ENCODE measurements at regions not wholly inside any gene's neighbourhood (a gene's known extent, or its start where the extent isn't known, plus 50 kb on each side); places are given as distances from the start of the nearest gene placed in this dataset.
"Not testable (repeated sequence)": the region's sequence is repeated elsewhere in the genome, so short reads cannot be mapped to it uniquely, and the experiment has no call there.

GRCh38 chr10:20443094-20443493 is 454.0 kb downstream of the NEBL start:
- DNase-seq = no peak
- intact Hi-C loops (cut with micrococcal nuclease) = no loop called here
- ATAC-seq = no peak

- no peak for ATAC-seq
- intact Hi-C loops (cut with micrococcal nuclease) = no loop called here
- DNase-seq = no peak
Measured at GRCh38 chr10:20429742-20430141, 467.4 kb downstream of the NEBL start.

- DNase-seq = no peak
- ATAC-seq = no peak
- intact Hi-C loops (cut with micrococcal nuclease) = no loop called here
Measured at GRCh38 chr10:20427821-20428220, 469.3 kb downstream of the NEBL start.

GRCh38 chr10:20418286-20418685 is 478.8 kb downstream of the NEBL start:
- intact Hi-C loops (cut with micrococcal nuclease) = no loop called here
- no peak for ATAC-seq
- no peak for DNase-seq

GRCh38 chr10:20417791-20418190 is 479.3 kb downstream of the NEBL start:
- ATAC-seq (no peak), DNase-seq (no peak)
- intact Hi-C loops (cut with micrococcal nuclease) = no loop called here

GRCh38 chr10:20415684-20416083 is 481.4 kb downstream of the NEBL start:
- ATAC-seq (no peak), DNase-seq (no peak)
- intact Hi-C loops (cut with micrococcal nuclease) = no loop called here

- ATAC-seq (no peak), DNase-seq (no peak)
- intact Hi-C loops (cut with micrococcal nuclease) = no loop called here
Measured at GRCh38 chr10:20407357-20407756, 489.8 kb downstream of the NEBL start.

GRCh38 chr10:20406281-20407104 is 490.6 kb downstream of the NEBL start:
- DNase-seq (no peak), ATAC-seq (peak; percentile 24)
- intact Hi-C loops (cut with micrococcal nuclease) = no loop called here

- DNase-seq (no peak), ATAC-seq (no peak)
- intact Hi-C loops (cut with micrococcal nuclease) = no loop called here
Measured at GRCh38 chr10:20405761-20406160, 491.4 kb downstream of the NEBL start.

- DNase-seq (no peak), ATAC-seq (no peak)
- intact Hi-C loops (cut with micrococcal nuclease) = no loop called here
Measured at GRCh38 chr10:20405050-20405449, 492.1 kb downstream of the NEBL start.

GRCh38 chr10:20399772-20400171 is 497.3 kb downstream of the NEBL start:
- ATAC-seq (no peak), DNase-seq (no peak)
- intact Hi-C loops (cut with micrococcal nuclease) = no loop called here

- ATAC-seq (no peak), DNase-seq (no peak)
- intact Hi-C loops (cut with micrococcal nuclease) = no loop called here
Measured at GRCh38 chr10:20396701-20397100, 500.4 kb downstream of the NEBL start.

- intact Hi-C loops (cut with micrococcal nuclease) = no loop called here
- DNase-seq (no peak), ATAC-seq (no peak)
Measured at GRCh38 chr10:20396205-20396604, 500.9 kb downstream of the NEBL start.

GRCh38 chr10:20391629-20392028 is 505.5 kb downstream of the NEBL start:
- ATAC-seq (no peak), DNase-seq (no peak)
- intact Hi-C loops (cut with micrococcal nuclease) = no loop called here

- intact Hi-C loops (cut with micrococcal nuclease) = no loop called here
Measured at GRCh38 chr10:20381761-20382160, 515.4 kb downstream of the NEBL start.

GRCh38 chr10:20380401-20380800 is 516.7 kb downstream of the NEBL start:
- DNase-seq = no peak
- intact Hi-C loops (cut with micrococcal nuclease) = no loop called here
- ATAC-seq = no peak

More at GRCh38 chr10:20381761-20382160, 515.4 kb downstream of the NEBL start:
- ATAC-seq (no peak), DNase-seq (no peak)

- DNase-seq (no peak), ATAC-seq (no peak)
- intact Hi-C loops (cut with micrococcal nuclease) = loop anchor here (5.0 kb wide), 1 partner anchor 1075 kb away; no protein-coding TSS in a partner anchor
Measured at GRCh38 chr10:20372748-20373147, 524.4 kb downstream of the NEBL start.

GRCh38 chr10:20370977-20371533 is 526.1 kb downstream of the NEBL start:
- intact Hi-C loops (cut with micrococcal nuclease) = loop anchor here (5.0 kb wide), 1 partner anchor 1074 kb away; no protein-coding TSS in a partner anchor
- ATAC-seq, DNase-seq: not testable (repeated sequence)

GRCh38 chr10:20369863-20370736 is 527.0 kb downstream of the NEBL start:
- intact Hi-C loops (cut with micrococcal nuclease) = loop anchor here (5.0 kb wide), 1 partner anchor 1073 kb away; no protein-coding TSS in a partner anchor
- DNase-seq (no peak), ATAC-seq (no peak)

GRCh38 chr10:20363684-20364083 is 533.4 kb downstream of the NEBL start:
- ATAC-seq = no peak
- intact Hi-C loops (cut with micrococcal nuclease) = no loop called here
- no peak for DNase-seq
